Calu3 (cell line): ENCODE measurements at regions not wholly inside any gene's neighbourhood (a gene's known extent, or its start where the extent isn't known, plus 50 kb on each side); places are given as distances from the start of the nearest gene placed in this dataset.
"Not testable (repeated sequence)": the region's sequence is repeated elsewhere in the genome, so short reads cannot be mapped to it uniquely, and the experiment has no call there.

Experiments used
- BruUV-seq: library from RNA; stranded (reverse); fragments of 400-500 nt; replicated peaks from 2 replicates; lab custom pipeline; 2021; lab: Mats Ljungman, UMichigan
- CTCF ChIA-PET: fragments of 300-600 bp; sonication (Branson Sonifier 250); formaldehyde crosslinking; loops from one replicate; lab custom pipeline; 2022; ENCODE audit warnings: antibody characterized with exemption; lab: Charles Lee
- DNase-seq: peaks from one replicate; pipeline ENCODE4 v3.0.0; 2022
- H3K27ac Mint-ChIP-seq: one replicate; pipeline ENCODE4 v1.8.0; 2022; ENCODE audit warnings: mixed read lengths; ENCODE audit not compliant: unreplicated experiment
- H3K27me3 Mint-ChIP-seq: one replicate; pipeline ENCODE4 v1.8.0; 2022; ENCODE audit warnings: mixed read lengths; ENCODE audit not compliant: unreplicated experiment
- H3K36me3 Mint-ChIP-seq: one replicate; pipeline ENCODE4 v1.8.0; 2022; ENCODE audit warnings: mild to moderate bottlenecking, moderate library complexity, mixed read lengths; ENCODE audit not compliant: insufficient read depth, unreplicated experiment
- H3K4me1 Mint-ChIP-seq: one replicate; pipeline ENCODE4 v1.8.0; 2022; ENCODE audit warnings: mild to moderate bottlenecking, low read depth, mixed read lengths; ENCODE audit not compliant: unreplicated experiment
- H3K4me3 Mint-ChIP-seq: one replicate; pipeline ENCODE4 v1.8.0; 2022; ENCODE audit warnings: mild to moderate bottlenecking, low read depth, moderate library complexity, mixed read lengths; ENCODE audit not compliant: unreplicated experiment
- H3K9me3 Mint-ChIP-seq: one replicate; pipeline ENCODE4 v1.8.0; 2022; ENCODE audit warnings: low read depth, mixed read lengths; ENCODE audit not compliant: unreplicated experiment
- intact Hi-C: fragments of 100-400 bp; cut with micrococcal nuclease; formaldehyde crosslinking; loops from one replicate; pipeline ENCODE4 v1.10.0; 2022; ENCODE audit not compliant: unreplicated experiment
- TF ChIP-seq, protein P1 (sequence below): fragments of 200-600 bp; IDR thresholded peaks from one replicate; pipeline ENCODE4 v1.8.0; 2022; ENCODE audit warnings: antibody characterized with exemption; ENCODE audit not compliant: unreplicated experiment

DNA sequence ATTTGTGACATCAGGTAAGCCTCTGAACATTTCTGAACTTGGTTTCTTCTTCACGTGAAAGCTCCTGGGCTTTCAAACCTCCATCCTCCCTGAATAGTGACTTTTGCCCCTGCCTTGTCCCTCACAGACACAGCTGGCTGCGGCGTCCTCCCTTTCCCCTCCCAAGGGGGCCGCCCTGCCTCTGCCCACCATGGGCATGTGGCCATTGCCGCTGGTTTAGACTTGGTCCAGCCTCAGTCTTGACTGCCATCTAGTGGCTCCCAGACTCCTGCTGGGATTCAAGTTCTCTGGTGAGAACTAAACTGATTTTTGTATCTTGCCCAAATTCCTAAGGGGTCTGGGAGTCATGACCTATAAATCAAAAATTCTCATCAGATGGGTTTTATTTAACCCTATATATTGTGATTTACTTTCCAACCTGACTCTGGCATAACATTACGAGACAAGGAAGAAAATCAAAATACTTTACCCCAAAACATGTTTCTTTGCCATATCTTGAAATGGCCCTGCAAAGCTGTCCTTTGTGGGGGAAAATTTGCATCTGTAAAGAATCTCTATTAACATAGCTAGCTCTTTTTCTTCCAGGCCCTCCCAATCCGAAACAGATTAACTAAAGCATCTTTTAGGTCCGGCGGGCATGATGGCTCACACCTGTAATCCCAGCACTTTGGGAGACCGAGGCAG is 73.9 kb upstream of the SEC14L1 start:
- peak; percentile 60 for DNase-seq
- not testable (repeated sequence) for H3K36me3 Mint-ChIP-seq, H3K9me3 Mint-ChIP-seq, H3K4me1 Mint-ChIP-seq, H3K4me3 Mint-ChIP-seq, H3K27ac Mint-ChIP-seq, BruUV-seq
- CTCF ChIA-PET = interaction anchor here (1.2 to 2.3 kb wide), 4 partner anchors 11 to 339 kb away, joined by 4 to 11 read pairs (median 4); partner anchors contain the start of gene MGAT5B
- peaks cover 53% of the 10 kb centered on the region for H3K27me3 Mint-ChIP-seq
- intact Hi-C loops = loop anchor here (2.0 to 5.0 kb wide), 2 partner anchors 200 to 250 kb away; partner anchors contain the start of gene MGAT5B
- TF ChIP-seq, protein P1, sequence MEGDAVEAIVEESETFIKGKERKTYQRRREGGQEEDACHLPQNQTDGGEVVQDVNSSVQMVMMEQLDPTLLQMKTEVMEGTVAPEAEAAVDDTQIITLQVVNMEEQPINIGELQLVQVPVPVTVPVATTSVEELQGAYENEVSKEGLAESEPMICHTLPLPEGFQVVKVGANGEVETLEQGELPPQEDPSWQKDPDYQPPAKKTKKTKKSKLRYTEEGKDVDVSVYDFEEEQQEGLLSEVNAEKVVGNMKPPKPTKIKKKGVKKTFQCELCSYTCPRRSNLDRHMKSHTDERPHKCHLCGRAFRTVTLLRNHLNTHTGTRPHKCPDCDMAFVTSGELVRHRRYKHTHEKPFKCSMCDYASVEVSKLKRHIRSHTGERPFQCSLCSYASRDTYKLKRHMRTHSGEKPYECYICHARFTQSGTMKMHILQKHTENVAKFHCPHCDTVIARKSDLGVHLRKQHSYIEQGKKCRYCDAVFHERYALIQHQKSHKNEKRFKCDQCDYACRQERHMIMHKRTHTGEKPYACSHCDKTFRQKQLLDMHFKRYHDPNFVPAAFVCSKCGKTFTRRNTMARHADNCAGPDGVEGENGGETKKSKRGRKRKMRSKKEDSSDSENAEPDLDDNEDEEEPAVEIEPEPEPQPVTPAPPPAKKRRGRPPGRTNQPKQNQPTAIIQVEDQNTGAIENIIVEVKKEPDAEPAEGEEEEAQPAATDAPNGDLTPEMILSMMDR = peak; percentile 74

DNA sequence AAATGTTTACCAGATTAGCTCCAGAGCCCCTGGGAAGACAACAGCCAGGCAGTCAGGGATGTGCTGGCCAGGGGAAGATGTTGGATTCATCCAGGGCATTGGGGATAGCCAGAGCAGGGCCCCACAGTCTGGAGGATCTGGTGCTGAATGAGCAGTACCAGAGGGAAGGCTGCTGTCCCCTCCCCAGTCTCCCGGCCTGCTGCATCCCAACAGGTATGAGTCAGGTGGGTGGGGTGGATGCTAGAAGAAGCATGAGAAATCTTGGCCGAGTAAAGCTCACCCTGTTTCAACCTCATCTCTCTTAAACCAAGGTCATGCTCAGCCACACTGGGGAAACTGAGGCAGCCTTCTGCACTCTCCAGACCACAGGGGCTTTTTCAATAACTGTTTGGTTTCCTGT is 71.9 kb upstream of the SEC14L1 start:
- CTCF ChIA-PET = interaction anchor here (0.7 to 2.3 kb wide), 3 partner anchors 13 to 146 kb away, joined by 3 to 6 read pairs (median 5); no protein-coding TSS in a partner anchor
- Mint-ChIP-seq H3K4me3 (no peak overlapping the region), H3K4me1 (no peaks in the 10 kb centered on the region), H3K36me3 (no peaks in the 10 kb centered on the region), H3K27ac (no peak overlapping the region), H3K27me3 (peaks cover 72% of the 10 kb centered on the region), H3K9me3 (no peaks in the 10 kb centered on the region)
- TF ChIP-seq, protein P1 = no peak
- DNase-seq = peak; percentile 35
- intact Hi-C loops = loop anchor here (5.0 kb wide), 1 partner anchor 202 kb away; the partner anchor contains the start of gene MGAT5B
- BruUV-seq = no TSS peak

DNA sequence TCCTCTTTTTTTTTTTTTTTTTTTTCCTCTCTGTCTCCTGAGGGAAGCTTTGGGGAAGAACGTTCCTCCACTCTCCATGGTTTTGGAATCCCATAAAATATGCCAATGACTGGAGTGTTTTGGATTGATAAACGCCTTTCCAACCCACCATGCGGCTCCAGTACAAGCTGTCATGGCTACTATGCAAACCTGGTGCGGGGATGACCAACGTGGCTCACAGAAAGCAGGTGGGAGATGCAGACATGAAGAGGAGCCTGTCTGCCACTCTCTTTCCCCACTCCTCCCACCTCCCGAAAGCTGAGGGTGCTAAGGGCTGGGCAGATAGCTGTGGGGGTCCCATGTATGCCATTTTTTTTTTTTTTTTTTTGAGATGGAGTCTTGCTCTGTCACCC is 69.9 kb upstream of the SEC14L1 start:
- no peaks in the 10 kb centered on the region for H3K4me1 Mint-ChIP-seq
- intact Hi-C loops = no loop called here
- no peak for DNase-seq
- H3K9me3 Mint-ChIP-seq = no peaks in the 10 kb centered on the region
- H3K36me3 Mint-ChIP-seq = no peaks in the 10 kb centered on the region
- no TSS peak for BruUV-seq
- no peak overlapping the region for H3K27ac Mint-ChIP-seq
- H3K4me3 Mint-ChIP-seq = no peak overlapping the region
- peaks cover 83% of the 10 kb centered on the region for H3K27me3 Mint-ChIP-seq
- CTCF ChIA-PET = no interaction called here
- TF ChIP-seq, protein P1 = no peak

DNA sequence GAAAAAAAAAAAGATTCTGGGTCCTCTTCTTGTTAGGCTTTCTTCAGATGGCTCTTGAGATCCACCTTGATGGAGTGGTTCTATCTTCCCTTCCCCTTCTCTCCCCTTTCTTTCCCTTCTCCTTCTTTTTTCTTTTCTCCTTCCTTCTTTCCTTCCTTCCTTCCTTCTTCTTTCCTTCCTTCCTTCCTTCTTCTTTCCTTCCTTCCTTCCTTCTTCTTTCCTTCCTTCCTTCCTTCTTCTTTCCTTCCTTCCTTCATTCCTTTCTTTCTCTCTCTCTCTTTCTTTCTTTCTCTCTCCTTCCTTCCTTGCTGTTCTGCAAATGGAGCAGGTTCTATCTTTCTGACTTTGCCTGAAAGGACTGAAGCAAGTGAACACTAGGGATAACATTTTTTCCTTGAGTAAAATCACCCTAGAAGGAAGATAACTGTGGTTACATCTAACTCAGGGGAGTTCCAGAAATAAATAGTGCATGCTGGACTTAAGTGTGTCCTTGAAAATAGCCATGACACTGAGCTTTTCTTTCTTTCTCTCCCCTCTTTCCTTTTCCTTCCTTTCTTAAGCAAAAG is 68.8 kb upstream of the SEC14L1 start:
- no peak overlapping the region for H3K27ac Mint-ChIP-seq
- no peaks in the 10 kb centered on the region for H3K9me3 Mint-ChIP-seq
- CTCF ChIA-PET = no interaction called here
- peaks cover 7% of the 10 kb centered on the region for H3K4me1 Mint-ChIP-seq
- H3K36me3 Mint-ChIP-seq = no peaks in the 10 kb centered on the region
- intact Hi-C loops = no loop called here
- TF ChIP-seq, protein P1 = no peak
- H3K4me3 Mint-ChIP-seq = no peak overlapping the region
- BruUV-seq = no TSS peak
- no peak for DNase-seq
- peaks cover 83% of the 10 kb centered on the region for H3K27me3 Mint-ChIP-seq
